LNCaP clone FGC (cell line): ENCODE measurements at regions not wholly inside any gene's neighbourhood (a gene's known extent, or its start where the extent isn't known, plus 50 kb on each side); places are given as distances from the start of the nearest gene placed in this dataset.

Experiments
- DNase-seq: peaks from one replicate; pipeline ENCODE4 v3.0.0-alpha.2; 2011; ENCODE audit warnings: low read depth
- H3K4me3 ChIP-seq: 2 replicates; pipeline ENCODE4 v1.5.1; 2011; ENCODE audit warnings: mild to moderate bottlenecking, low read depth, low read length, control low read depth
- CTCF ChIP-seq: IDR thresholded peaks from 2 replicates; pipeline ENCODE4 v1.5.1; 2012; ENCODE audit warnings: mild to moderate bottlenecking; ENCODE audit not compliant: control insufficient read depth, insufficient read depth; ENCODE audit errors: extremely low read depth

GRCh38 chr15:39270221-39270855 lies 310.5 kb upstream of the THBS1 start:
- DNase-seq = no peak
- no peak for TF ChIP-seq CTCF
- H3K4me3 ChIP-seq = no peak overlapping the region

- no peak for DNase-seq
- no peak for TF ChIP-seq CTCF
These were observed 309.9 kb upstream of the THBS1 start for GRCh38 chr15:39270934-39271333.

DNA sequence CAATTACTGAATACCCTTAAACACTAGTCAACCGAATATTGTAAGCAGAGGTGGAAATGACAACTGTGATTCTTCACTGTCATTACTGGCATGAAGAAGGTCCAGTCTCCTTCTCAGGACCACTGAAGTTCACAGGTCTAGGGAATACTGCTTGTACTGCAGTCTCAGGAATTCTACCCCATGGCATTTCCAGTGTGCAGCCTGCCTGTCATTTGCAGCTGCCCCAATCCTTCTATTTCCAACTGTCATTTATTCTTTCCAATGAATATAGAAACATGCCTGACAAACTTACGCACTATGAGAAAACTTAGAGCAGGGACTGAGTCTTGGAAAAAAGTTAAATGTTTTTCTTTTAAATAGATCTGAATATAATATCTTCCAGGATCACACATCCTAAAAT lies 308.0 kb upstream of the THBS1 start:
- no peak for DNase-seq
- H3K4me3 ChIP-seq = no peak overlapping the region
- TF ChIP-seq CTCF = no peak

More at GRCh38 chr15:39270934-39271333, 309.9 kb upstream of the THBS1 start:
- no peak overlapping the region for H3K4me3 ChIP-seq

DNA sequence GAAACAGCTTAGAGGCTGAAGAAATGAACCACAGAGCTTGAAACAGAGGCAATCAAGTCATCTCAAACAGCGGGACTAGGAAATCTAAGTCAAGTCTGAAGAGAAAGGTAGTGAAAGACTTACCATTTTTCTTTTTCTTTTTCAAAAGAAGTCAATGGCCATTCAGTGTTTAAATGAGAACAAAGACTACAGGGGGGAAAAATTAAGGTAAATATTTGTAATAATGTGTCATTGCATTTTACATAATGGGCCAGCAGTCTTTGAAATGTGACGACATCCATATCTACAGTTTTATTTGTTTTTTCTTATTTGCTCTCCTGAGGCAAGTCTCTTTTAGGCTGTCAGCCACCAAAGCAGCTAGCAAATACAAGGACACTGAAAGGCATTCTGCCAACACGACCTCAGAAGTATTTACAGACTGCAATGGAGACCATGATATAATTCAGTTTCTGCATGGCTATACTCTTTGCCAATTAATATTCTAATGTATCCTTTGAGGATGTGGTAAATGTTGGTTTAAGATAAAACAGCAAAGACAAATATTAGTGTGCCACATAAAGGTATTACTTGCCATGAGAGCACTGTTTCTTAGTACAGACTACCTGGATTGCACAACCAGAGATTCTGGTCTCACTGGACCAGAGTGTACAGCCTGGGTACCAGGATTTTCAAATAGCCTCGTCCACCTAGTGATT lies 307.0 kb upstream of the THBS1 start:
- peak; percentile 100 for DNase-seq
- no peak for TF ChIP-seq CTCF
- peak overlapping the region; percentile 27 for H3K4me3 ChIP-seq

DNA sequence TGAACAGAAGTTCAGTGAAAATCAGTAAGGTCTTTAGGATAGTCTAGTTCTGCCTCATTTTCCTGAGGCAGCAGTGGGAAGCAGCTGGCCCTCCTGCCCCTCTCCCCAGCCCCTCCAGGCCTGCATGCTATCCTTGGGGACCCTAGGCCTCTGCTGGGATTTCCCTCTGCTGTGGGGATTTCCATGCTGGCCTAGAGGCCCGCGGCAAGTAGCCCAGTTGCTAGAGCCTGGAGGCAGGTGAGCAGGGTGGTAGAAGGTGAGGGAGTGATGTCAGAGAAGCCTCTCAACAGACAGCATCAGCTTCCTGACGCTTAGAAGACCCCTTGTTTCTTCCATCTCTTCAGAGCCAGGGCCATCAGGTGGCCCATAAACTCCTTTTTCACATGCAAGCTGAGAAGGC lies 305.8 kb upstream of the THBS1 start:
- H3K4me3 ChIP-seq = no peak overlapping the region
- no peak for DNase-seq
- TF ChIP-seq CTCF = no peak

DNA sequence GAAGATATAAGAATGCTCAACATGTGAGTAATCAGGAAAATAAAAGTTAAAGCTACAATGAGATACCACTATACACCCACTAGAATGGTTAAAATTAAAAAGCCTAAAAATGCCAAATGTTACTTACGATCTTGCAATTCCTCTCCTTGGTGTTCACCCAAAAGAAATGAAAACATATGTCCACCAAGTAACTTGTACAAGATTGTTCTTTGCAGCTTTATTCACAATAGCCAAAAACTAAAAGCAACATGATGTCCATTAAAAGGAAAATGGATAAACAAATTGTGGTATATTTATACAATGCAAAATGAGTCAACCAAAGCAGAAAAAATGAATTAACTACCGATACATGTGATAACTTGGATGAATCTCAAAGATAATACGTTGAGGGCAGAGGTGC lies 301.6 kb upstream of the THBS1 start:
- H3K4me3 ChIP-seq = no peak overlapping the region
- no peak for DNase-seq
- TF ChIP-seq CTCF = no peak

GRCh38 chr15:39281094-39281493 lies 299.8 kb upstream of the THBS1 start:
- DNase-seq = no peak
- H3K4me3 ChIP-seq = no peak overlapping the region
- no peak for TF ChIP-seq CTCF
